ENCODE measurements at regions not wholly inside any gene's neighbourhood (a gene's known extent, or its start where the extent isn't known, plus 50 kb on each side); places are given as distances from the start of the nearest gene placed in this dataset.
"Not testable (repeated sequence)": the region's sequence is repeated elsewhere in the genome, so short reads cannot be mapped to it uniquely, and the experiment has no call there.

DNA sequence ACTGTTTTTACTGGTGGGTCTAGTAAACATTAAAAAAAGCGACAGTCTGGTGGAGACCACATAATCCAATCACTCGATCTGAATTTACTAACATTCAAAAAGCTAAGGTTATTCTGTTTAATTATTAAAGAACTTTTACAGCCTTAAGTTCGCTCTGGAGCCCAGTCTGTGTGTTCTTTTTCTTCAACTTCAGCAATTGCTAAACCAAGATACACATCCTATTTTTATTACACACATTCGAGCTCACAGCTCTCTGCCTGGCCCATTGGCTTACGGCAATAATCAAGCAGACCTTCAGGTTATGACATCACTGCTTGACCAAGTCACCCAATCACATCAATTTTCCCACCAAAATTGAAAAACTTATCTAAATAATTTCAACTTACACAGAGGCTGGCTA lies 57.4 kb upstream of the PRSS16 start:
- DNase-seq (ENCODE audit: low spot score): no peak

DNA sequence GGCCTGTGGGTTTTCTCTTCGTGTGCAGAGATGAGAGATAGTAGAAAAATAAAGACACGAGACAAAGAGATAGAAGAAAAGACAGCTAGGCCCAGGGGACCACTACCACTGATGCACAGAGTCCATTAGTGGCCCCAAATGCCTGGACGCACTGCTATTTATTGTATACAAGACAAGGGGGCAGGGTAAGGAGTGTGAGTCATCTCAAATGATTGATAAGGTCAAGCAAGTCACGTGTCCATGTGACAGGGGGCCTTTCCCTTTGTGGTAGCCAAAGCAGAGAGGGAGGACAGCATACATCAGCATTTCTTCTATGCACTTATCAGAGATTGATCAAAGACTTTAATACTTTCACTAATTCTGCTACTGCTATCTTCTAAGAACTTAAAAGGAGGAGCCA lies 53.0 kb upstream of the PRSS16 start:
- DNase-seq (ENCODE audit: low spot score): not testable (repeated sequence)

DNA sequence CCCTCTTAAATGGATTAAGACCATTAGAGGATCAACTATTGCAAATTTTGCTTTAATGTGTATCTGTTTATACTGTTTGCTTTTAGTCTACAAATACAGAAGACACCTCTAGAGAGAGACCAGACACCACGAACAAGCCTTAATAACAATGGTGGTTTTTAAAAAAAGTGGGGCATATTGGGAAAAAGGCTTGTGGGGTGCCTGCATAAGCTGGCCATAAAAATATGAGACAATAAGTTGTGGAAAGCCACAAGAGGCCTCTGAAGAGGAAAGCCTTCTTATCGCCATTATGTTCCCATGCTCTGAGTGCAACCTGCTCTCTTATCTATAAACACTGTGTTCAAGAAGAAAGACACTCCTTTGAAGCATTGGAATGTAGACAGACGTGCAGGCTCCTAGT lies 52.0 kb upstream of the PRSS16 start:
- DNase-seq (ENCODE audit: low spot score): not testable (repeated sequence)

Data from umbilical cord (tissue), 1 donor.